ENCODE measurements at regions not wholly inside any gene's neighbourhood (a gene's known extent, or its start where the extent isn't known, plus 50 kb on each side); places are given as distances from the start of the nearest gene placed in this dataset.

- DNase-seq = no peak
These were observed 594.9 kb upstream of the CFAP20DC start for GRCh38 chr3:59644479-59645402.

- DNase-seq = peak; percentile 83
These were observed 591.5 kb upstream of the CFAP20DC start for GRCh38 chr3:59641169-59641899.

- no peak for DNase-seq
These were observed 583.1 kb upstream of the CFAP20DC start for GRCh38 chr3:59632760-59633573.

GRCh38 chr3:59631482-59631881 is 581.7 kb upstream of the CFAP20DC start:
- DNase-seq = no peak

GRCh38 chr3:59621037-59621436 is 571.2 kb upstream of the CFAP20DC start:
- DNase-seq = no peak

- DNase-seq = no peak
These were observed 570.5 kb upstream of the CFAP20DC start for GRCh38 chr3:59620325-59620724.

GRCh38 chr3:59612444-59612715 is 562.6 kb upstream of the CFAP20DC start:
- no peak for DNase-seq

GRCh38 chr3:59611649-59612443 is 562.0 kb upstream of the CFAP20DC start:
- no peak for DNase-seq

- peak; percentile 5 for DNase-seq
These were observed 560.0 kb upstream of the CFAP20DC start for GRCh38 chr3:59609657-59610348.

- no peak for DNase-seq
These were observed 558.5 kb upstream of the CFAP20DC start for GRCh38 chr3:59608356-59608755.

- peak; percentile 3 for DNase-seq
These were observed 557.8 kb upstream of the CFAP20DC start for GRCh38 chr3:59607656-59608055.

GRCh38 chr3:59606638-59607266 is 556.9 kb upstream of the CFAP20DC start:
- no peak for DNase-seq

- DNase-seq = no peak
These were observed 556.2 kb upstream of the CFAP20DC start for GRCh38 chr3:59605944-59606534.

- no peak for DNase-seq
These were observed 555.5 kb upstream of the CFAP20DC start for GRCh38 chr3:59605318-59605717.

- no peak for DNase-seq
These were observed 551.7 kb upstream of the CFAP20DC start for GRCh38 chr3:59601486-59601885.

GRCh38 chr3:59600631-59601030 is 550.8 kb upstream of the CFAP20DC start:
- DNase-seq = no peak

GRCh38 chr3:59596741-59597140 is 546.9 kb upstream of the CFAP20DC start:
- no peak for DNase-seq

- DNase-seq = no peak
These were observed 546.0 kb upstream of the CFAP20DC start for GRCh38 chr3:59595830-59596229.

- DNase-seq = no peak
These were observed 543.6 kb upstream of the CFAP20DC start for GRCh38 chr3:59593380-59593779.

GRCh38 chr3:59580996-59581395 is 531.2 kb upstream of the CFAP20DC start:
- no peak for DNase-seq

GRCh38 chr3:59580499-59580898 is 530.7 kb upstream of the CFAP20DC start:
- DNase-seq = no peak

All from fibroblast of upper back skin (primary cell).